ENCODE measurements at regions not wholly inside any gene's neighbourhood (a gene's known extent, or its start where the extent isn't known, plus 50 kb on each side); places are given as distances from the start of the nearest gene placed in this dataset.

DNA sequence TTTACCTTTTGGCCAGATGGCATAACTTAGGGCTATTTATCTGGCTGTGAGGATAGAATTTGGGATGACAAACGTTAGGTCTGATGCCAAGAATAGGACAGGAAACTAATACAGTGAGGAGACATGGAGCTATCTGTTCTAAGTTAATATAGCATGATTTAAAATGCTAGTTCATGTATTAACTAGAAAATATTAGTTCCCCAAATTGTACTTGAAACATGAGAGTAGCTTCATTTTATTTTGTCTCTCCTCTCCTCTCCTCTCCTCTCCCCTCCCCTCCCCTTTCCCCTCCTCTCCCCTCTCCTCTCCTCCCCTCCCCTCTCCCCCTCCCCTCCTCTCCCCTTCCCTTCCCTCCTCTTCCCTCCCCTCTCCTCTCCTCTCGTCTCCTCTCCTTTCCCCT is 101.1 kb upstream of the MYO16 start:
- Histone ChIP-seq H3K27me3 (ENCODE audit: control insufficient read depth, insufficient read depth, low read length) (no peaks in the 10 kb centered on the region), H3K36me3 (ENCODE audit: control insufficient read depth, insufficient read depth, low read length) (no peaks in the 10 kb centered on the region)
- TF ChIP-seq, protein P1, sequence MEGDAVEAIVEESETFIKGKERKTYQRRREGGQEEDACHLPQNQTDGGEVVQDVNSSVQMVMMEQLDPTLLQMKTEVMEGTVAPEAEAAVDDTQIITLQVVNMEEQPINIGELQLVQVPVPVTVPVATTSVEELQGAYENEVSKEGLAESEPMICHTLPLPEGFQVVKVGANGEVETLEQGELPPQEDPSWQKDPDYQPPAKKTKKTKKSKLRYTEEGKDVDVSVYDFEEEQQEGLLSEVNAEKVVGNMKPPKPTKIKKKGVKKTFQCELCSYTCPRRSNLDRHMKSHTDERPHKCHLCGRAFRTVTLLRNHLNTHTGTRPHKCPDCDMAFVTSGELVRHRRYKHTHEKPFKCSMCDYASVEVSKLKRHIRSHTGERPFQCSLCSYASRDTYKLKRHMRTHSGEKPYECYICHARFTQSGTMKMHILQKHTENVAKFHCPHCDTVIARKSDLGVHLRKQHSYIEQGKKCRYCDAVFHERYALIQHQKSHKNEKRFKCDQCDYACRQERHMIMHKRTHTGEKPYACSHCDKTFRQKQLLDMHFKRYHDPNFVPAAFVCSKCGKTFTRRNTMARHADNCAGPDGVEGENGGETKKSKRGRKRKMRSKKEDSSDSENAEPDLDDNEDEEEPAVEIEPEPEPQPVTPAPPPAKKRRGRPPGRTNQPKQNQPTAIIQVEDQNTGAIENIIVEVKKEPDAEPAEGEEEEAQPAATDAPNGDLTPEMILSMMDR (IDR thresholded peaks at IDR 0.05; ENCODE audit: insufficient read depth, low read length, poor library complexity, severe bottlenecking): no peak

DNA sequence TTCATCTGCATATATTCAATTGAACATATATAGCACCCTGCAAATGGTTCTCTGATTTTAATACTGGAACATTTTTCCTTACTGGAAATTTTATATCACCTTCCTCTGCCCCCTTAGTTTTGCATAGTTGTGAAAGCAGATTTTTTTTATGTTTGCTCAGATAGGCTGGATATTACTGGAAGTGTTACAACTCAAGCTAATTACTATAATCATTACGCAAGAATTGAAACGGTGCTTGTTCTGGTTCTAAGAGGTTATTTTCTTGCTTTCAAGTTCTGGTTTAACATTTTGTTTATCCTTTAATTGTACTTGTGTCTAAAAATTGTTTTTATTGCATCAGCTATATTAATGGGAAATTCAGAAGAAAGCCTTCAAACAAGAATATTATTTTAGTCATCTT is 95.6 kb upstream of the MYO16 start:
- no peak for DNase-seq (ENCODE audit: low read depth)
- TF ChIP-seq, protein P1 (IDR thresholded peaks at IDR 0.05; ENCODE audit: insufficient read depth, low read length, poor library complexity, severe bottlenecking): no peak
- H3K27me3 ChIP-seq (ENCODE audit: control insufficient read depth, insufficient read depth, low read length): no peaks in the 10 kb centered on the region
- no peak overlapping the region for H3K4me3 ChIP-seq (ENCODE audit: low read depth, low read length)
- H3K36me3 ChIP-seq (ENCODE audit: control insufficient read depth, insufficient read depth, low read length): no peaks in the 10 kb centered on the region

More for the DNA sequence above, 101.1 kb upstream of the MYO16 start:
- no peak overlapping the region for H3K4me3 ChIP-seq (ENCODE audit: low read depth, low read length)
- DNase-seq (ENCODE audit: low read depth): no peak

DNA sequence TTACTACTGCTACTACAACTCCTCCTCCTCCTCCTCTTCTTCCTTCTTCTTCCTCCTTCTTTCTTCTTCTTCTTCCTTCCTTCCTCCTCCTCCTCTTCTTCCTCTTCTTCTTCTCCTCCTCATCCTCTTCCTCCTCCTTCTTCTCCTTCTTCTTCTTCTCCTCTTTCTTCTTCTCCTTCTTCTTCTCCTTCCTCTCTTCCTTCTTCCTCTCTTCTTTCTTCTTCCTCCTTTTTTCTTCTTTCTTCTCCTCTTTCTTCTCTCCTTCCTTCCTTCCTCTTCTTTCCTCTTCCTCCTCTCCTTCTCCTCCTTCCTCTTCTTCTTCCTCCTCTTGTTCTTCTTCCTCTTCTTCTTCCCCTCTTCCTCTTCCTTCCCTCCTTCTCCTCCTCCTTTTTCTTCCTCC is 94.7 kb upstream of the MYO16 start:
- Histone ChIP-seq H3K27me3 (ENCODE audit: control insufficient read depth, insufficient read depth, low read length) (no peaks in the 10 kb centered on the region), H3K4me3 (ENCODE audit: low read depth, low read length) (no peak overlapping the region), H3K36me3 (ENCODE audit: control insufficient read depth, insufficient read depth, low read length) (no peaks in the 10 kb centered on the region)
- TF ChIP-seq, protein P1 (IDR thresholded peaks at IDR 0.05; ENCODE audit: insufficient read depth, low read length, poor library complexity, severe bottlenecking): no peak
- no peak for DNase-seq (ENCODE audit: low read depth)

DNA sequence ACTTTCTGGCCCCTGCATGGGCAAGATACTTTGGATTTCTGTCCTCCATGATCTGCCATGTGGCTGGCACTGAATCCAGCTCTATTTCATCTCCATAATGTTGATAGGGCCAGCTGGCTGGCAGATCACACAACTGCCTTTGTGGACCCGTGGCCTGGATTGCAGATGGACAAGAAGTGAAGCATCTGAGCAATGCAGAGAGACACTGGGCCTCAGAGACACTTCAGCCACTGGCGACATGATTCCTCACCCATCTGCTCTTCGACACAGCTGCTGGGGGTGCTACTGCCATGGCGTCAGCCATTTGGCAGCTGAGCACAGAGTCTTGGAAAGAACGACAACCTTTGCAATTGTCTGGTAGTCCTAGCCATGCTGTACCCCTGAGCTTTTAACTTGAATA is 79.5 kb upstream of the MYO16 start:
- Histone ChIP-seq H3K4me3 (ENCODE audit: low read depth, low read length) (no peak overlapping the region), H3K36me3 (ENCODE audit: control insufficient read depth, insufficient read depth, low read length) (no peaks in the 10 kb centered on the region), H3K27me3 (ENCODE audit: control insufficient read depth, insufficient read depth, low read length) (no peaks in the 10 kb centered on the region)
- TF ChIP-seq, protein P1 (IDR thresholded peaks at IDR 0.05; ENCODE audit: insufficient read depth, low read length, poor library complexity, severe bottlenecking): no peak
- DNase-seq (ENCODE audit: low read depth): no peak

DNA sequence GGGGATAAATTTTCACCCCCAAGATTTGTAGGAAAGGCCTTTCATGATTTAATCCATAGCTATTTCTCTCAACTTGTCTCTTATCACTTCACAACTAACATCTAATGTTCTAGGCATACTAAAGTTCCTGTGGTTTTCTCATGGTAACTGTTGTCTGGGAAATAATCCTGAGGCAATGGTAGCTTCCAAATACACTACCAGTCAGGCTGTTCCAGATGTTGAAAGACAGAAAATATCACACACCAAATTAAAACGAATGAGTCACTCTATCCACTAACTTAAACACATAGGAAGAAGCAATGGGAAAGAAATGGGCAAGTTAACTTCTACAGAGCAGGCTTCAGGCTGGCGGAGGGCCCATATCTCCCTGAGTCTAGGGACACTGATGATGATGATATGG is 77.7 kb upstream of the MYO16 start:
- TF ChIP-seq, protein P1 (IDR thresholded peaks at IDR 0.05; ENCODE audit: insufficient read depth, low read length, poor library complexity, severe bottlenecking): no peak
- H3K36me3 ChIP-seq (ENCODE audit: control insufficient read depth, insufficient read depth, low read length): no peaks in the 10 kb centered on the region
- no peak for DNase-seq (ENCODE audit: low read depth)
- no peak overlapping the region for H3K4me3 ChIP-seq (ENCODE audit: low read depth, low read length)
- no peaks in the 10 kb centered on the region for H3K27me3 ChIP-seq (ENCODE audit: control insufficient read depth, insufficient read depth, low read length)

DNA sequence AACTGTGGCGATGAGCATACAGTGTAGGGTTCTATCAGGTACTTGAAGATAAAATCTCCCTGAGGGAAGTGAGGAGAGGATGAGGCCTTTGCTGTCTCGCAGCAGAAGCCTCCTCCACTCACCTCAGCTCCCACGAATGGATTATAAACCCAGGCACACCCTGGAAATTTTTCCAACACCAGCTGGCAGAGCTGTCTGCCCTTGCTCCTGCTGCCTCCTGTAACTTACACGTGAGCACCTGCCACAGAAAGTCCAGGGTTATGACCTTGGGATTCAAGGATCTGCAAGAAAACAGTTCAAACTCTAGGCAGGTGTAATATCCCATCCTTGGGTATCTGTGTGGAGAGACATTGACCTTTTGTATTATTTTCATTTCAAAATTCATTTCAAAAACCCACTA is 70.9 kb upstream of the MYO16 start:
- Histone ChIP-seq H3K27me3 (ENCODE audit: control insufficient read depth, insufficient read depth, low read length) (no peaks in the 10 kb centered on the region), H3K4me3 (ENCODE audit: low read depth, low read length) (no peak overlapping the region), H3K36me3 (ENCODE audit: control insufficient read depth, insufficient read depth, low read length) (no peaks in the 10 kb centered on the region)
- DNase-seq (ENCODE audit: low read depth): no peak
- TF ChIP-seq, protein P1 (IDR thresholded peaks at IDR 0.05; ENCODE audit: insufficient read depth, low read length, poor library complexity, severe bottlenecking): no peak
